ENCODE measurements at regions not wholly inside any gene's neighbourhood (a gene's known extent, or its start where the extent isn't known, plus 50 kb on each side); places are given as distances from the start of the nearest gene placed in this dataset.

- intact Hi-C loops (cut with DNase I), result no loop called here
- DNase-seq (no peak), ATAC-seq (ENCODE audit: poor library complexity) (no peak)
Measured at GRCh38 chr3:99188936-99189335, 287.4 kb upstream of the DCBLD2 start.

DNA sequence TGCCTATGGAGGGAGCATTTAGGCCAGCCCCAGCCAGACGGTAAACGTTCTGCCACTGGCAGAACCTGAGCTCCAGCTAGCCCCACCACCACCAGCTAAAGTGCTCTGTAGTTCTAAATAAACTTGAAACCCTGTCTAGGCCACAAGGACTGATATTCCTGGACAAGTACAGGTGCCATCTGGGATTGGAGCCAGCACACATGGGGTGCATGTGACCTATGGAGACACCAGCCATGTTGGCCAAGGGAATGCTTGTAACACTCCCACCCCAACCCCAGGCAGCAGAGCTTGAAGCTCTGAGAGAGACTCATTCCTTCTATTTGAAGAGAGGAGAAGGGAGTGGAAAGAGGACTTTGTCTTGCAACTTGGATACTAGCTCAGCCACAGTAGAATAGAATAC is 284.5 kb upstream of the DCBLD2 start:
- ATAC-seq (ENCODE audit: poor library complexity) (no peak), DNase-seq (no peak)
- intact Hi-C loops (cut with DNase I), result no loop called here

DNA sequence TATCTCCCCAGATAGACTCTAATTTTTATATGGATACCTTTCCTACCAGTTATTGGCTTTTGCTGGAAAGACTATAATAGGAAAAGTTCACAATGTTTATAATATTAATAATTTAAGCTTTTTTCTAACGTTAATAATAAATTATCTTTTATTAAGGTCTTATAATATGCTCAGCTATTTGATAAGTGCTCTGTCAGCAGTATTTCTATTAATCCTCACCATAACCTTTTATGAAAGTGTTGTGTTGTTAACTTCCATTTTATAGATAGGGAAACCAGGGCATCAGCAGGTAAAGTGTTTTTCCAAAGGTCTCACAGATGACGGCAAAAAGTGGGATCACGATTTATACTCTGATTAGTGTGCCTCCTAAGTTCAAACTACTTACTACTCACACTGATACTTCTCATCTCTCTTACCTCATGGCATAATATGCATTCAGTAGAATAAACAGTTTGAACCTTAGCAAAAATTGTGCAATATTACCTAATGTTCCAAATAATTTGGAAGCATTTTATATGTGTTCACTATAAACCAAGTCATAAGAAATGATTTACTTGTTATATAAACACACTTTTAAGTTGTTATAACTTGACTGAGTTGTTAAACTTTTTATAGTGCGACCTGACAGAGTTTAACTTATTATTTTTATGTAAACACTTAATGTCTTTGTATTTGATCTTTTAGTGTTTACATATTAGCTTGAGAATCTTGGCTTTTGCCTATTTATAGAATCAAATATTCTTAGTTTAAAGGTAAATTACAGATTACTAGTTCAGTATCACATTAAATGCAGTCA is 274.9 kb upstream of the DCBLD2 start:
- no peak for DNase-seq
- intact Hi-C loops (cut with DNase I), result no loop called here
- no peak for ATAC-seq (ENCODE audit: poor library complexity)

DNA sequence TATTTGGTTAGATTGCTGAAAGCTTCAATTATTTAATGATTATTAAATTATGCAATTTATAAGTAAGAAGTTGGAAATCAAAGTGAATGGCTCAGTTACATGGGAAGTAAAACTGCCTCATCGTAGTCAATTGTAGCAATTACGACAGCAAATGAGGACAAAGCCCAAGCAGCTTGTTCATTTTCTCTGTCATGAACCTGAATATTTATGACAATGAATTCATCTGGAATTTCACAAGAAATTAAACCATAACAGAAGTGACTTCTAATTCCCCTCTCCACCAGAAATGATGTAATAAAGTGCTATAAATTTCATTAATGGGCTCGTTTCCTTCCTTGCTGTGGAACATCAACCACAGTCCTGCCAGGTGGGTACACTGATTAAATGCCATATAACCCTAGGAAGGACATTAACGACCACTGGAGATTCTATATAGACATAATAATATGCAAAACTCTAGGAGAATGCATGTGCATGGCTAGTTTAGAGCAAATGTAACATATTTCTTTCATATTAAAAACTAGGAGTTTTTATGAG is 273.8 kb upstream of the DCBLD2 start:
- no peak for DNase-seq
- intact Hi-C loops (cut with DNase I), result no loop called here
- no peak for ATAC-seq (ENCODE audit: poor library complexity)

DNA sequence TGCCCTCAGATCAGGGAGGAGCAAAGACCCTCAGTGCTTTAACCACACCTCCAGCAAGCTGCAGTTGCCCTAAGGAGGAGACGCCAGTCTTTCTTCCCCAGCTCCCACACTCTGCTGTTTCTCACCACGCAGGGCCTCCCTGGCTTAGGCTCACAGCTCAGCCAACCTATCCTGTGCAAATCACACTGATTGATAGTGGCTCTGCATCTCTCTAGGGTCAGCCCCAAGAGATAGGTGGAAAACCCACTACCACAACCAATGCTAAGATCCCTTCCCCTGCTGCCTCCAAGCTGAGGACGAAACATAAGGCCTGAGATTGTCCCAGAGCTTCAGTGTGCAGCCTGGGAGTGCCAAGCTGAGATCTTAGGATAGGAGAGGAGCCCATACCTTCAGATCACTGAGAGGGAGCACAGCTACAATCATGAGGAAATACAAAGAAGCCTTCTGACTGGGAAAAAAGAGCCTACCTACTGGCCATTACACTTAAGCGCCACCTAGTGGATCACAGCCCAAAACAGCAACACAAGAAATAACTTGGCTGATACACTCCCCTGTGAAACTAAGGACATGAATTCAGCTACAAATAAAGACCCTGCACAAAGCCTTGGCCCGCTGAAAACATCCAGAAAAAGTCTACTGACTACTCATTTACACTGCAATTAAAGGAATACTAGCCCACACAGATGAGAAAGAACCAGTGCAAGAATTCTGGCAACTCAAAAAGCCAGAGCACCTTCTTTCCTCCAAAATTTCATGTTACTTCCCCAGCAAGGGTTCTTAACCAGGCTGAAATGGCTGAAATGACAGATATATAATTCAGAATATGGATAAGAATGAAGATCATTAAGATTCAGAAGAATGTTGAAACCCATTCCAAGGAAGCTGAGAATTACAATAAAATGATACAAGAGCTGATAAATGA is 271.5 kb upstream of the DCBLD2 start:
- DNase-seq (no peak), ATAC-seq (ENCODE audit: poor library complexity) (no peak)
- intact Hi-C loops (cut with DNase I), result no loop called here

DNA sequence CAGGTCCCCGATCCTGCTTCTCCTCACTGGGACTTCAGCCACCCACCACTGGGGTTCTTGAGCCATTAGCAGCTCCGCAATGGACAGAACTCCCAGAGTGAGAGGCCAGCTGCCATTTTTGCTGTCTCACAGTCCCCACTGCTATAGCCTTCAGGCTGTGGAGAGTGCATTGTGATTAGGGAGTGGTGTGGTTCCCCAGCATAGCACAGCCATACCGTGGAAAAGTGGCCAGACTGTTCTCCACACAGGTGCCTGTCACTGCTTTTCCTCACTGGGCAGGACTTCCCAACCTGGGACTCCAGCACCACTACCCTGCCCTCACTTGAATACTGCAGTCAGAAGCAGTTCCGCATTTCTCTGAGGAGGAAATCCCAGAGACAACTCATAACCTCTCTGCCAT is 270.3 kb upstream of the DCBLD2 start:
- no peak for ATAC-seq (ENCODE audit: poor library complexity)
- DNase-seq, result no peak
- intact Hi-C loops (cut with DNase I), result no loop called here

DNA sequence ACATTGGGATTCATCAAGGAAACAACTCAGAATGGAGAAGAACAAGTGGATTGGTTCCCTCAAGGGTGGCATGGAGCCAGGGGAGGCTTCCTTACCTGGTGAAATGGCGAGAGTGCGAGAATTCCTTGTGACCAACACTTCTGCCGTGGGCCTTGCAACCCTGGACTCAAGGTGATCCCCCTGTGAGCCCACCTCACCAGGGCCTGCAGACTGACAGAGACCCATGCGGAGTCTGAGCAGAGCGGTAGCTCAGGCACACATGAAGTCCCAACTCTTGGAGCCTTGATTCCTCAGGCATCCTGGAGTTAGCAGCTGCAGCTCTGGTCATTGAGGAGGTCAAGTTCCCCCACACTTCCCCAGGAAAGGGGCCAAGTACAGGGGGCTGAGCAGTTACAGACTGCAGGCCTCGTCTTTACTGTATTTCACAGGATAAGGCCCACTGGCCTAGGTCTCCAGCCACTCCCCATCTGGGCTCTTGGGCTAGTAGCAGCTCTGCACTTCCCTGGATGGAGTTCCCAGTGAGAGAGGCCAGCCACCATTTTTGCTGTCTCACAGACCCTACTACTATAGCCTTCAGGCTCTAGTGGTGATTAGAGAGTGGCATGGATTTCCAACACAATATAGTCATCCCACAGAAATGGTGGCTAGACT is 269.5 kb upstream of the DCBLD2 start:
- ATAC-seq (ENCODE audit: poor library complexity) (no peak), DNase-seq (no peak)
- intact Hi-C loops (cut with DNase I), result no loop called here

- DNase-seq, result no peak
- ATAC-seq (ENCODE audit: poor library complexity), result no peak
- intact Hi-C loops (cut with DNase I), result no loop called here
Measured at GRCh38 chr3:99167071-99167470, 265.6 kb upstream of the DCBLD2 start.

DNA sequence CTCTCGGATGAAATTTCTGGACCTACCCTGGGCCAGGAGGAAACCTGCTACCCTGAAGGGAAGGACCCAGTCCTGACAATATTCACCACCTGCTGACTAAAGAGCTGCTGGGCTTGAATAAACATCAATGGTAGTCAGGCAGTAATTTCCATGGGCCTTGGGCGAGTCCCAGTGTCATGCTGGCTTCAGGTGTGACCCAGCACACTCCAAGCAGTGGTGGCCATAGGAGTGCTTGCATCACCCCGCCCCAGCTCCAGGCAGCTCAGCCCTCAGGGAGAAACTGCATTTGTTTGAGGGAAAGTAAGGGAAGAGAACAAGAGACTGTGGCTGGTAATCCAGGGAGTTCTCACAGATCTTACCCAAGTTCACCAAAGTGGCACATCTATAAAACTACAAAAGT is 261.8 kb upstream of the DCBLD2 start:
- ATAC-seq (ENCODE audit: poor library complexity) (no peak), DNase-seq (no peak)
- intact Hi-C loops (cut with DNase I), result no loop called here

- intact Hi-C loops (cut with DNase I), result no loop called here
- DNase-seq (no peak), ATAC-seq (ENCODE audit: poor library complexity) (no peak)
Measured at GRCh38 chr3:99159220-99159762, 257.8 kb upstream of the DCBLD2 start.

DNA sequence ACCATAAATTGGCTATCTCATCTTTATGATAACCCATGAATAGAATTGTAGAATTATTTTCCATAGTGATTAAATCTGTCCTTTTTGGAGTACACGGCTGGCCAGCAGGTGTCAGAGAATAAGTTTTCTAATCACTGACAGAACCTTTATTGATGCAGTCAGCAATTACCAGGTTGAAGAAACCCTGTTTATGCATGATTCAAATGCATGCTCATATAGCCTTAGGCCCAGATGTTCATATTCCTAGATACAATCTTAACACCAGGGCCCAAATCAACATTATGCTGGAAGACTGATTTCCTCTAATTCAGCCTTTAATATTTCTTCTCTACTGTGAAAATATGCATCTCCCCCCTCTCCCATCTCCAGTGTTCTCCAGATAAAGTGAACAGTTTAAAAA is 243.5 kb upstream of the DCBLD2 start:
- intact Hi-C loops (cut with DNase I), result no loop called here
- no peak for ATAC-seq (ENCODE audit: poor library complexity)
- DNase-seq, result no peak

- DNase-seq, result no peak
- intact Hi-C loops (cut with DNase I), result no loop called here
- no peak for ATAC-seq (ENCODE audit: poor library complexity)
Measured at GRCh38 chr3:99143493-99143892, 242.0 kb upstream of the DCBLD2 start.

- no peak for DNase-seq
Measured at GRCh38 chr3:99134986-99135385, 233.5 kb upstream of the DCBLD2 start.

DNA sequence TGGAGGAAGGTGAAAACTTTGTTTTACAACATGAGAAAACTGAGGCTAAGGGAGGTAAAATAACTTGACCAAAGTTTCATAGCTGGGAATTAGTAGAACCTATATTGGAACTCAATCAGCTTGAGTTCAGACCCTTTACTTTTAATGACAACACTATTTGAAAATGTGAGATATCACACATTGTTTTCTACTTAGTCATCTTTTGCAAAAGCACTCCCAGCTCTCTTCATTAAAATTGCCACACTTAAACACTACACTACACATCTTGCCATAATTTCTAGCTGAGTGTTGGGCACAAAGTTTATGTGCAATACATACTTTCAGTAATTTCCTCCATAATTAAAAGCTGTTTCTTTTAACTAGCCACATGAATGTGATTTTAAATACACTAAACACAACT is 230.4 kb upstream of the DCBLD2 start:
- no peak for ATAC-seq (ENCODE audit: poor library complexity)
- intact Hi-C loops (cut with DNase I), result no loop called here
- no peak for DNase-seq

More at GRCh38 chr3:99134986-99135385, 233.5 kb upstream of the DCBLD2 start:
- intact Hi-C loops (cut with DNase I), result no loop called here
- ATAC-seq (ENCODE audit: poor library complexity), result no peak

DNA sequence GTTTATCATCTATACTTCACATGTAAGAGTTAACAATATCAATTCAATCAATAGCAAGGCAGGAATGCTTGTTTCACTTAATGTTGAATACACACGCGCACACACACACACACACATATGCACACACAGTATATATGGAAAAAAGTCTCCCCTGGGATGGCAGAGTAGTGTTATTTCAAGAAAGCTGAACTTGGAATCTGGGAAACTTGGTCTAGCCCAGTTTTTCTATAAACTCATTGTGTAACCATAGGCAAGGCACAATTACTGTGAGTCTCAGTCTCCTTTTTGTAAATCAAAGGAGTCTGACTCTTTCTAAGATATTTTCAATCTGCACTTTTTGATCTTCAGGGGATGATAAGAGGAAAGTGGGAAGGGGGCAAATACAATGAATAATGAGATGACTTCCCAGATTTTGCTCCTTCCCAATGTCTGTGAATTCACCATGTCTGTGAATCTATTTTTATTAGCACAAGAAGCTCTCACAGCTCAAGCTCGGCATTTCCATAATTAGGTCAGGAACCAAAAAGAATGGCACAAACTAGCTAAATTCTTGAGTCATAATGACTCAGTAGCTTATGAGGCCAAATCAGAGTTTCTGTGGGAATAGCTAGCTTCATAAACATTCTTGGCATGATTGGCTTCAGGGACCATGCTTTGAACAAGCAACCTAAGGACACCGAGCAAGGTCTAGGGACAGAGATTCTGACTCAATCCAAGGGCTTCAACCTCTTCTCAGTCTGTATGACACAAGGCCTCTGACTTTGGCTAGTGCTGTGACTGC is 227.4 kb upstream of the DCBLD2 start:
- DNase-seq (no peak), ATAC-seq (ENCODE audit: poor library complexity) (peak; percentile 75)
- intact Hi-C loops (cut with DNase I), result no loop called here

DNA sequence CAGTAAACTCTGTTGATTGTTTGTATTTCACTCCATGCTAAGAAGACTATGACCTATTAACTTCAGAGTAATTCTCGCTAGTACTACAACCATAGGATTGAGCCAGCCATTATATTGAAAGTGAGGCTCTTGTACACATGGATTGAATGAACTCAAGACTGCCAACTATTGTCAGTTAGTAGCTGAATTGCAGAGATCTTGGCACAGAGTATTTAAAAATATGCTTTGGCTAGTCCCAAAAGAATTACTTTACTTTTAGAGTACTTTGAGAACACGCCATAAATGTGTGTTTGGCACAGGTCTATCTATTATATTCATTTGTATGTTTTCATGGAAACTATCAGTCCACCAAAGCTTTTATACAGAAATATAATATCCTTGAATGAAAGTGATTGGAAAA is 226.7 kb upstream of the DCBLD2 start:
- intact Hi-C loops (cut with DNase I), result no loop called here
- DNase-seq, result no peak
- no peak for ATAC-seq (ENCODE audit: poor library complexity)

- intact Hi-C loops (cut with DNase I), result no loop called here
Measured at GRCh38 chr3:99126316-99126715, 224.8 kb upstream of the DCBLD2 start.

GRCh38 chr3:99119385-99119784 is 217.9 kb upstream of the DCBLD2 start:
- DNase-seq, result no peak
- intact Hi-C loops (cut with DNase I), result no loop called here
- ATAC-seq (ENCODE audit: poor library complexity), result no peak

More at GRCh38 chr3:99126316-99126715, 224.8 kb upstream of the DCBLD2 start:
- ATAC-seq (ENCODE audit: poor library complexity), result no peak
- no peak for DNase-seq
